GM10266 (cell line): ENCODE measurements at regions not wholly inside any gene's neighbourhood (a gene's known extent, or its start where the extent isn't known, plus 50 kb on each side); places are given as distances from the start of the nearest gene placed in this dataset.
"Not testable (repeated sequence)": the region's sequence is repeated elsewhere in the genome, so short reads cannot be mapped to it uniquely, and the experiment has no call there.

Experiments used
- DNase-seq: peaks from one replicate; pipeline ENCODE4 v3.0.0; 2012; ENCODE audit errors: extremely low spot score
- CTCF ChIP-seq: IDR thresholded peaks from 2 replicates; pipeline ENCODE4 v1.5.1; 2012; ENCODE audit warnings: mild to moderate bottlenecking, low read depth; ENCODE audit not compliant: control insufficient read depth, insufficient read depth; ENCODE audit errors: missing control alignments

- TF ChIP-seq CTCF = no peak
These were observed 161.9 kb upstream of the CRIM1 start for GRCh38 chr2:36193680-36194079.

GRCh38 chr2:36192983-36193382 is 162.6 kb upstream of the CRIM1 start:
- no peak for TF ChIP-seq CTCF
- no peak for DNase-seq

More at GRCh38 chr2:36193680-36194079, 161.9 kb upstream of the CRIM1 start:
- DNase-seq = no peak

- DNase-seq = no peak
- TF ChIP-seq CTCF = no peak
These were observed 165.5 kb upstream of the CRIM1 start for GRCh38 chr2:36190097-36190496.

- no peak for DNase-seq
- no peak for TF ChIP-seq CTCF
These were observed 170.0 kb upstream of the CRIM1 start for GRCh38 chr2:36185624-36186023.

GRCh38 chr2:36184848-36185247 is 170.7 kb upstream of the CRIM1 start:
- no peak for DNase-seq
- TF ChIP-seq CTCF = no peak

GRCh38 chr2:36180789-36181482 is 174.6 kb upstream of the CRIM1 start:
- DNase-seq = not testable (repeated sequence)

- DNase-seq = not testable (repeated sequence)
These were observed 175.3 kb upstream of the CRIM1 start for GRCh38 chr2:36180293-36180692.

- DNase-seq = not testable (repeated sequence)
These were observed 175.8 kb upstream of the CRIM1 start for GRCh38 chr2:36179668-36180269.

- DNase-seq = no peak
- no peak for TF ChIP-seq CTCF
These were observed 177.2 kb upstream of the CRIM1 start for GRCh38 chr2:36178384-36178783.
